RWPE2 (cell line): ENCODE measurements at regions not wholly inside any gene's neighbourhood (a gene's known extent, or its start where the extent isn't known, plus 50 kb on each side); places are given as distances from the start of the nearest gene placed in this dataset.
"Not testable (repeated sequence)": the region's sequence is repeated elsewhere in the genome, so short reads cannot be mapped to it uniquely, and the experiment has no call there.

Experiments
- ATAC-seq: fragments of 200-7000 bp; cut with Tn5 transposase; 3 replicates; pipeline ENCODE4 v1.9.1; 2021; ENCODE audit warnings: low read depth
- DNase-seq: peaks from one replicate; pipeline ENCODE4 v3.0.0-alpha.2; 2020; ENCODE audit warnings: low spot score
- H3K27ac ChIP-seq: fragments of 450-650 bp; 2 replicates; pipeline ENCODE4 v1.5.1; 2017; ENCODE audit warnings: mild to moderate bottlenecking; ENCODE audit not compliant: poor library complexity, severe bottlenecking
- H3K27me3 ChIP-seq: fragments of 250-450 bp; sonication (Bioruptor Pico); 2 replicates; pipeline ENCODE4 v1.5.1; 2021; ENCODE audit warnings: mild to moderate bottlenecking, moderate library complexity; ENCODE audit not compliant: insufficient read depth, poor library complexity, severe bottlenecking
- H3K36me3 ChIP-seq: fragments of 250-450 bp; sonication (Bioruptor Pico); 2 replicates; pipeline ENCODE4 v1.5.1; 2020; ENCODE audit warnings: low read depth, mild to moderate bottlenecking, moderate library complexity
- H3K4me1 ChIP-seq: fragments of 250-450 bp; sonication (Bioruptor Pico); 2 replicates; pipeline ENCODE4 v1.5.1; 2021; ENCODE audit warnings: mild to moderate bottlenecking, moderate library complexity; ENCODE audit not compliant: insufficient read depth, poor library complexity, severe bottlenecking
- H3K4me3 ChIP-seq: fragments of 250-450 bp; sonication (Bioruptor Pico); 2 replicates; pipeline ENCODE4 v1.5.1; 2021; ENCODE audit warnings: mild to moderate bottlenecking, moderate library complexity; ENCODE audit not compliant: severe bottlenecking
- H3K9me3 ChIP-seq: fragments of 250-450 bp; sonication (Bioruptor Pico); 2 replicates; pipeline ENCODE4 v1.5.1; 2021; ENCODE audit warnings: mild to moderate bottlenecking, moderate library complexity; ENCODE audit not compliant: severe bottlenecking
- TF ChIP-seq, protein P1 (sequence below): fragments of 450-650 bp; IDR thresholded peaks from one replicate; pipeline ENCODE4 v1.5.1; 2017; ENCODE audit warnings: mild to moderate bottlenecking, moderate library complexity; ENCODE audit not compliant: poor library complexity, severe bottlenecking

DNA sequence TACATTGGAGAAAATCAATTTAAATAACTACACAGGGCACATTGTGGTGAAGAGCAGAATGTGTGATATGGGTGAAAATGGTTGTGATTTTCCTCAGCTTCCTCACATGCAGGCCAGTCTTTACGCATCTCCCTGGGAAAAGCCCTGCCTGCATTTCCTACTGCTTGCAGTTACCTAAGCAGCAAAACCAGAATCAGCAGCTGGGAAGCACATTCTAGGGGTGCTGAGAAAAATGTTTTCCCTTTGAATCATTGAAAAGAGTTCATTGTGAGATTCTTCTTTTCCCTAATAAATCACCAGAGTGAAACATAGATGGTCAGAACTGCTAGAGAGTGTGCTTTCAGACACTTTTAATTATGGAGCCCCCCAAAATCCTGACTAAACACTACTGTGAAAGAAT is 656.0 kb downstream of the TDRD15 start:
- H3K9me3 ChIP-seq: no peaks in the 10 kb centered on the region
- DNase-seq: no peak
- H3K4me3 ChIP-seq: no peak overlapping the region
- H3K4me1 ChIP-seq: no peaks in the 10 kb centered on the region
- TF ChIP-seq, protein P1, sequence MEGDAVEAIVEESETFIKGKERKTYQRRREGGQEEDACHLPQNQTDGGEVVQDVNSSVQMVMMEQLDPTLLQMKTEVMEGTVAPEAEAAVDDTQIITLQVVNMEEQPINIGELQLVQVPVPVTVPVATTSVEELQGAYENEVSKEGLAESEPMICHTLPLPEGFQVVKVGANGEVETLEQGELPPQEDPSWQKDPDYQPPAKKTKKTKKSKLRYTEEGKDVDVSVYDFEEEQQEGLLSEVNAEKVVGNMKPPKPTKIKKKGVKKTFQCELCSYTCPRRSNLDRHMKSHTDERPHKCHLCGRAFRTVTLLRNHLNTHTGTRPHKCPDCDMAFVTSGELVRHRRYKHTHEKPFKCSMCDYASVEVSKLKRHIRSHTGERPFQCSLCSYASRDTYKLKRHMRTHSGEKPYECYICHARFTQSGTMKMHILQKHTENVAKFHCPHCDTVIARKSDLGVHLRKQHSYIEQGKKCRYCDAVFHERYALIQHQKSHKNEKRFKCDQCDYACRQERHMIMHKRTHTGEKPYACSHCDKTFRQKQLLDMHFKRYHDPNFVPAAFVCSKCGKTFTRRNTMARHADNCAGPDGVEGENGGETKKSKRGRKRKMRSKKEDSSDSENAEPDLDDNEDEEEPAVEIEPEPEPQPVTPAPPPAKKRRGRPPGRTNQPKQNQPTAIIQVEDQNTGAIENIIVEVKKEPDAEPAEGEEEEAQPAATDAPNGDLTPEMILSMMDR: no peak
- no peaks in the 10 kb centered on the region for H3K27me3 ChIP-seq
- H3K27ac ChIP-seq: no peak overlapping the region
- no peak for ATAC-seq
- H3K36me3 ChIP-seq: no peaks in the 10 kb centered on the region

DNA sequence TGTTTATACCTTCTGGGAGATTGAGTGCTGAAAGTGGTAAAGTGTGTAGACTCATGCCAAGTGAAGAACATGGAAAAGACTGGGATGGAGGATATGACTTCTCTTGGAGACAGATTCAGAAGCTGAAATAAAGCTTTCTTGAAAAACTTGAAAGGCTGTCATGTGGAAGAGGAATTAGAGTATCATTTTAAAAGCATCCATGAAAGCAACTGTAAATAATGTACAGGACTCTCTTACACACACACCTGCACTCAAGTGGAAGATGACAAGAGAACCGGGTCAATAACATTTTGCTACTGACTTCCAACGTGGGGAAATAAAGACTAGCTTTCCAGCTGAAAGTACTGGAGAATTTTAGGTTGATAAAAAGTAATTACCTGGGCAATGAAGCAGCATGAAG is 658.2 kb downstream of the TDRD15 start:
- TF ChIP-seq, protein P1: no peak
- H3K4me3 ChIP-seq: no peak overlapping the region

DNA sequence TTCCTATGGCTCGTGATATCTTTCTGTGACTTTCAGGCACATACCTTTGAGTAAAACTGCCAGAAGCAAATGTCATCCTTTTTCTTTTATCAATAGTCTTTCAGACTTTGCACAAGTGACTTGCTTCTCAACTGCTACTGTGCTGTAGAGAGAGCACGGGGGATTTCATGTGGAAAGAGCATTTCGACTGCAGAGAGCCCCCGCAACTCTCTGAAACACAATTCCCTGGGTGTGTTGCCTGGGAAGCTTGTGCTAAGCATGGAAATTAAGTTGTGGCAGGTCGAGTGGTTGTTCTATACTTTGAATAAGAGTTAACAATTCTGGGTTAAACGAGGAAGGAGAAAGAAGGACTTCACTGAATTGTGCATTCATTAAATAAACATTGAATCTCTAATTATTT is 659.1 kb downstream of the TDRD15 start:
- no peaks in the 10 kb centered on the region for H3K27me3 ChIP-seq
- no peak for DNase-seq
- no peak overlapping the region for H3K4me3 ChIP-seq
- H3K4me1 ChIP-seq: no peaks in the 10 kb centered on the region
- no peak overlapping the region for H3K27ac ChIP-seq
- no peaks in the 10 kb centered on the region for H3K9me3 ChIP-seq
- no peak for ATAC-seq
- no peaks in the 10 kb centered on the region for H3K36me3 ChIP-seq
- TF ChIP-seq, protein P1: no peak

More for the DNA sequence above, 658.2 kb downstream of the TDRD15 start:
- H3K27ac ChIP-seq: no peak overlapping the region
- ATAC-seq: no peak
- H3K36me3 ChIP-seq: no peaks in the 10 kb centered on the region
- no peaks in the 10 kb centered on the region for H3K9me3 ChIP-seq
- DNase-seq: no peak
- no peaks in the 10 kb centered on the region for H3K4me1 ChIP-seq
- H3K27me3 ChIP-seq: no peaks in the 10 kb centered on the region

DNA sequence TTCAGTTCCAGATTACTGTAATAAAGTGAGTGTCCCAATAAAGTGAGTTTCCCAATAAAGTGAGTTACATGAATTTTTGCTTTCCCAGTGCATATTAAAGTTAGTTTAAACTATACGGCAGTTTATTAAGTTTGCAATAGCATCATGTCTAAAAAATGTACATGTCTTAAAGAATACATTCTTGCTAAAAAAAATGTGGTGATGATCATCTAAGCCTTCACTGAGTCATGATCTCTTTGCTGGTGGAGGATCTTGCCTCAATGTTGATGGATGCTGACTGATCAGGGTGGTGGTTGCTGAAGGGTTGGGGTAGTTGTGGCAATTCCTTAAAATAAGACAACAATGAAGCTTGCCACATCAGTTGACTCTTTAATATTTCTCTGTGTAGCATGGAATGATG is 664.2 kb downstream of the TDRD15 start:
- no peaks in the 10 kb centered on the region for H3K4me1 ChIP-seq
- no peaks in the 10 kb centered on the region for H3K9me3 ChIP-seq
- DNase-seq (no peak), ATAC-seq (no peak)
- no peak overlapping the region for H3K27ac ChIP-seq
- no peak overlapping the region for H3K4me3 ChIP-seq
- TF ChIP-seq, protein P1: no peak
- no peaks in the 10 kb centered on the region for H3K36me3 ChIP-seq
- H3K27me3 ChIP-seq: no peaks in the 10 kb centered on the region

DNA sequence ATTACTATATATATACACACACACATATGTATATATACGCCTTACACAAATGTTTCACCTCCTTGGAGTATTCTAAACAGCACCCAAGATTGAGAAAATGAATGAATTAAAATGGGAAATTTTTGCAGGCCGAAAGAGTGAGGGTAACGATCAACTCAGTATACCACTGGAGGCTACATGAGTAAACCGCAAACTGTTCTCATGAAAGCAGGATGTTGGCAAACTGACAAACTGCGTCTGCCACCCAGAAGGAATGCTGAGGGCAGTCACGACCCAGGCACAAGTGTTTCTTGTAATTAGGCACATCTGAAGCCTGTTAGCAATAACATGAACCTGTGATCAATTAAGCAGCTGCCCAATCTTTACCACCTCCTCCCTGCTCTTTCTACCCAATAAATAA is 666.5 kb downstream of the TDRD15 start:
- H3K9me3 ChIP-seq, H3K4me1 ChIP-seq, H3K27ac ChIP-seq, H3K4me3 ChIP-seq, DNase-seq, ATAC-seq, H3K36me3 ChIP-seq, H3K27me3 ChIP-seq: not testable (repeated sequence)
